ENCODE measurements at regions not wholly inside any gene's neighbourhood (a gene's known extent, or its start where the extent isn't known, plus 50 kb on each side); places are given as distances from the start of the nearest gene placed in this dataset.
"Not testable (repeated sequence)": the region's sequence is repeated elsewhere in the genome, so short reads cannot be mapped to it uniquely, and the experiment has no call there.

DNA sequence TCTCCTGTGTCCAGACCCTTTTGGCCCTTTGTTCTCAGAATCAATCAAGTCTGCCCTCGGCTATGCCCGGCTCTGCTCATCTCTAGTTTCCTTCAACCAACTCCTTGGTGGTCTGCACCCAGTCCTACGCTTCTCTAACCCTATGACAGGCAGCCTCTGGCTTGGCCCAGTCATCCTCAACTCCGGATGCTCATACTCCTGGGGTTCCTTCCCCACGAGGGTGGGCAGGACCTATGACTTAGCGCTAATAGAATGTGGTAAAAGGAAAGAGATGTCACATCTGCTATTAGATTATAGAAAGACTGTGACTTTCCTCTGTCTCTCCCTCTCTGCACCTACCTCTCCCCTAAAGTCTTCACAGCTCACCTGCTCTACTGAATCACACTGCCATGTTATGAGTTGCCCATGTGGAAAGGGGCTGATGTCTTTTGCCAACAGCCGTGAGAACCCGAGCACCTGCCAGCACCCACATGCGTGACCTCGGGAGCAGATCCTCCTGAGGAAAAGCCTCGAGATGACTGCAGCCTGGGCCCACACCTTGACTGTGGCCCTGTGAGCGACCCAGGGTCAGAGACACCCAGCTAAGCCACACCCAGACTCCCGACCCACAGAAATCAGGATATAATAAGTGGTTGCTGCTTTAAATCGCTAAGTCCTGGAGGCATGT is 334.9 kb downstream of the GADD45G start:
- DNase-seq, result no peak
- ATAC-seq, result no peak
- intact Hi-C loops (cut with DNase I), result loop anchor here (5.0 to 10.0 kb wide), 2 partner anchors 195 to 332 kb away; partner anchors contain the start of gene GADD45G (in 1 of the 2)

DNA sequence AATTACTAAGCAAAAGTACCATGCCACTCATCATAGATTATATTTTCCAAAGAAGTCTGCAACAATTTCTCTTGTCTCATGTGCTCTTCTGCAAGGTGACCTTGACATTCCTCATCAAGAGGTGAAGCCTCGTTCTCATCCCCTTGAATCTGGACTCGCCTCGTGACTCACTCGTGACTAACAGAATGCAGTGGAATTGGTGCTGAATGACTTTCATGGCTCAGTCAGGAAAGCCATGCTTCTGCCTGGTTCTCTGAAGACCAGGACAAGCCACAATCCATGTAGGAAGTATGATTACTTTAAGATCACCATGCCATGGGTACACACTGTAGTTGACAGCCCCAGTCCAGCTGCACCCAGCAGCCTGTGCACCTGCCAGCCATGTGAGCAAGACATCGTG is 335.8 kb downstream of the GADD45G start:
- ATAC-seq (no peak), DNase-seq (no peak)
- intact Hi-C loops (cut with DNase I), result no loop called here

GRCh38 chr9:89941875-89942274 is 337.1 kb downstream of the GADD45G start:
- intact Hi-C loops (cut with DNase I), result no loop called here
- ATAC-seq (peak; percentile 73 to 98), DNase-seq (no peak)

DNA sequence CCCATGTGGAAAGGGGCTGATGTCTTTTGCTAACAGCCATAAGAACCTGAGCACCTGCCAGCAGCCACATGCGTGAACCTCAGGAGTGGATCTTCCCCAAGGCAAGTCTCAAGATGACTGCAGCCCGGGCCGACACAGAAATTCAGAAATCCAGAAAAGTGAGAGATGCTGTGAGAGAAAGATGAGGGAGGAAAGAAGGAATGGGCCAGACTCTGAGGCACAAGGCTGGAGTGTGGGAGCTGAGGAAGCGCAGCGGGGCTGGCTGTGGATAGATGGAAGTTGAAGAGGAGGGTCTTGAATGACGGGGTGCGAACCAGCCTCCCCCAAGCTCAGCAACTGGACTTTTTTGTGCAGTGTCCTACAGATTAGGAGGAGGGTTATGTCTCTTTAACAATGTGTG is 337.8 kb downstream of the GADD45G start:
- intact Hi-C loops (cut with DNase I), result no loop called here
- ATAC-seq (no peak), DNase-seq (no peak)

GRCh38 chr9:89943309-89943708 is 338.5 kb downstream of the GADD45G start:
- intact Hi-C loops (cut with DNase I), result no loop called here
- no peak for DNase-seq
- no peak for ATAC-seq

GRCh38 chr9:89943728-89944127 is 338.9 kb downstream of the GADD45G start:
- no peak for DNase-seq
- intact Hi-C loops (cut with DNase I), result no loop called here
- no peak for ATAC-seq

- no peak for DNase-seq
- no peak for ATAC-seq
- intact Hi-C loops (cut with DNase I), result no loop called here
These were observed 340.3 kb downstream of the GADD45G start for GRCh38 chr9:89945133-89945532.

- DNase-seq (no peak), ATAC-seq (no peak)
- intact Hi-C loops (cut with DNase I), result no loop called here
These were observed 341.9 kb downstream of the GADD45G start for GRCh38 chr9:89946741-89947140.

DNA sequence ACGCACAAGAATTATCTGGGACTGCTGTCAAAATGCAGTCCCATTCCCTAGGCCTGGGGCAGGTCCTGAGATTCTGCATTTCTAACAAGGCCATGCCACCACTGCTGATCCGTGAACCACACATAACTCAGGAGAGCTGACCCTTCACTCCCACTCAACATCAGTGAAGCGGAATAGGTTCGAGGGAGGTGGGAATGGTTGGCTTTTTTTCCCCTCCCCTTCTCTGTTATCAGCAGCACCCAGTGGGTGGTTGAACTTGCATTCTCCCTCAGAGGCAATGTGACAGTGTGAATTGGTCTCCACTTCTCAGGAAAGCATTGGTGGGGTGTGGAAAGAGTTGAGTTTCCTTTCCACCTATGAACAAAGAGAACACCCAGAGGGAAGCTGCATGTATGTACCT is 344.3 kb downstream of the GADD45G start:
- intact Hi-C loops (cut with DNase I), result no loop called here
- ATAC-seq (no peak), DNase-seq (no peak)

GRCh38 chr9:89951675-89952074 is 346.9 kb downstream of the GADD45G start:
- ATAC-seq (no peak), DNase-seq (no peak)
- intact Hi-C loops (cut with DNase I), result no loop called here

DNA sequence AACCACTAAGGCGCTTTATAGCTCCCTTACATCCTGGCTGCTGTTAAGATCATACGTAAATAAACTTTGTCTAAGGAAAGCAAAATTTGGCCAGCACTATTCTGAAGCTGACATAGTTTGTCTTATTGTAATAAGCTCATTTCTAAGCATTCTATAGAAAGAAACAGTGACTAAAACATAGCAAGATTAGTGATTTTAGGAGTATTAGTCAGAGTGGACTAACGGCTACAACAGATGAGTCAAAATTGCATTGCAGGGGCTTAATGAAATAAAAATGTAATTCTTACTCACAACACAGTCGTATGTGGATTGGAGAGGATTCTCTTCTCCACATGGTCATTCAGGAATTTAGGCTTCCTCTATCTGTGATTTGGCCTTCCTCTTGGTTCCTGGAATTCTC is 347.6 kb downstream of the GADD45G start:
- DNase-seq, result no peak
- ATAC-seq, result no peak
- intact Hi-C loops (cut with DNase I), result no loop called here

- intact Hi-C loops (cut with DNase I); ATAC-seq; DNase-seq: not testable (repeated sequence)
These were observed 348.5 kb downstream of the GADD45G start for GRCh38 chr9:89953263-89953662.

DNA sequence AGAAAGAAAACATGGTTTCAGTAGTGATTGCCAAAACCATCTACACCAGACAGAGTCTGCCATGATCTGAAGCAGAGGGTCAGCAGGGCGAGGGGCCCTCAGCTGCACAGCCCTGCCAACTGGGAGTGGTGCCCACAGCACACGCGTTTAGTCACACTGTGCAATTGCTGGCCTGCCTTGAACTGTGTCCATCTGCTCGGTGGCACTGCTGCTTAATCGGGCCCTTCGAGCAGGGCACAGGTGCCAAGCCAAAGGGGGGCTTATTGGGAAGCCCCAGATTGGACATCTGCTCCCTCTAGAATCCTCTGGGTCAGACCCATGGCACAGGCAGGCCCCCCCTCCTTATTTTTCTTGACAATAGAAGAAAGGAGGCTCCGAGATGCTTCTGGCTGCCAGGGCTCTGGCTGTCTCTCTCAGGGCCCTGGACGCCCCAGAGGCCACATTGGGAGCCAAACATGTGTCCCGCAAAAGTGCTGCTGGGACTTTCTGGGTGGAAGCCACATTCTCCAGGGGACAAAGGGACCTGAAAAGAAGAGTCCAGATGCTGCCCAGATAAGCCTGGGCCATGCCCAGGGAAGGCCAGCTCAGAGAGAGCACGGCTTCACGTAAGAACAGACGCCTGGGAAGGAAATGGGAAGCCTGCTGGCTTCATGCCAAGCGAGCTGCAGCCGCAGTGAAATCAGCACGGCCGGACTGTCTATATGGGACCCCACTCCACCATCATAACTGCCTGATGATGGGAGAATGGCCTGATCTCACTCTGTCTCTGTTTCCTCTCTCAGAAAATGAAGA is 349.2 kb downstream of the GADD45G start:
- intact Hi-C loops (cut with DNase I), result no loop called here
- no peak for DNase-seq
- peak; percentile 60 to 76 for ATAC-seq

DNA sequence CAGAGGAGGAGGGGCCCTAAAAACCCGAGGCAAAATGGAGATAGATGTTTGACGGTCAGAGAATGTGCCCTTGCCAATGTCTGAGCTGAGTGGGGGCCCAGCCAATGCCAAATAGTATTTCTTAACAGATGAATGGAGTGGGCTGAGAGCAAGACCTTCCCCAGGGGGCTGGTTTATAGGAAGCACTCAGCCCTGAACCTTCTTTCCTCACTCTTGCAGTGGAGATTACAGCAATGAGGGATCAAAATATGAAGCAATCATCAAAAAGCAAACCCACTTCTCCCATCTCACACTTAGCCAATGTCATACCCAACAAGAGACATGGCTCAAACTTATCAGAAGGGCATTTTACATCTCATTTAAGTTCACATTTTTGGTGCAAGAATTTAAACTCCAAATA is 350.3 kb downstream of the GADD45G start:
- peak in 1 of 2 donors; percentile 86 for ATAC-seq
- intact Hi-C loops (cut with DNase I), result no loop called here

DNA sequence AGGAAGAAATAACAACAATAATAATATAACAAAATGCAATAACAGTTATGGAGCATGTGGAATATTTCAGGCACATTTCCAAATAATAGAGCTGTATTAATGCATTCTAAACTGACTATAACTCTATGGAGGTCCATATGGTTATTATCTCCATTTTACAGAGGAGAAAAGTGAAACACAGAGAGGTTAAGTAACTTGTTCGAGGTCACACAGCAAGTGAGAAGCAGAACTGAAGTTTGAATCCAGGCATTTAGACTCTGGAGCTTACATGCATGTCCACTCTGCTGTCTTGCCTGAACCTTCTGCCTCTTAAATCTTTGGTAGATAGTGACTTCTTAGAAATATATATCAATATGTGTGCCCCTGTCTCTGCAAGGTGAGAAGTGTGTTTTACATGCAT is 350.8 kb downstream of the GADD45G start:
- intact Hi-C loops (cut with DNase I), result no loop called here
- ATAC-seq (no peak), DNase-seq (no peak)

More for the DNA sequence above, 350.3 kb downstream of the GADD45G start:
- DNase-seq, result no peak

DNA sequence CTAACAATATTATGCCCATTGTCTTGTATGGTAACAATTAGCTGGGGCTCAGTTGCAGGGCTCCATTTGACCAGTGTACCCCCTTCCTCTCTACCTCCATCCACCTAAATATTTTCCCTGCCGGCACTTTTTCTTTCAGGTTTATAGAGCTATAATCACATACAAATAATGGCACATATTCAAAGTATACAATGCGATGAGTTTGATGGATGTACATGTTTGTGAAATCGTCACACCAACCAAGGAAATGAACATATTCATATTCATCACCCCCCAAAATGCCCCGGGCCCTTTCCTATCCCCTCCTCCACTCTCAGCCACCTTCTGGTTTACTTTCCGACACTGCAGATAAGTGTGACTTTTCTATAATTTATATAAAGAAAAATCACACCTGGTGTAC is 351.5 kb downstream of the GADD45G start:
- DNase-seq, result no peak
- intact Hi-C loops (cut with DNase I), result no loop called here
- ATAC-seq, result no peak

DNA sequence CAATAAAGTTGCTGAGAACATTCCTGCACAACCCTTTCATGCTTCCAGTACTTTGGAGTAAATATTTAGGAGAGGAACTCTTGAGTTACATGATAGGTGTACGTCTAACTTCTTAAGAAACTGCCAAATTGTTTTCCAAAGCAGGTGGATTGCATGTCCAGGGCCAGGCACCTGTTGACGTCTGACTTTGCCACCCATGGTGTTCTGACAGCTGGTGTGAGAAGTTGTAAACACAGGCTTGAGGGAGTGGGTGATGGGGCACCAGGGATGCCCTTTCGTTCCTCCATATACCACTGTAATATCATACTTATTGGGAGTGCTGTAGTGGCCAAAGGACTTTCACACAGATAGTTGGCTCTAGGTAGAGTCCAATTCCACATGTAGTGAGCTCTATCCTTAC is 352.1 kb downstream of the GADD45G start:
- DNase-seq (no peak), ATAC-seq (no peak)
- intact Hi-C loops (cut with DNase I), result no loop called here

DNA sequence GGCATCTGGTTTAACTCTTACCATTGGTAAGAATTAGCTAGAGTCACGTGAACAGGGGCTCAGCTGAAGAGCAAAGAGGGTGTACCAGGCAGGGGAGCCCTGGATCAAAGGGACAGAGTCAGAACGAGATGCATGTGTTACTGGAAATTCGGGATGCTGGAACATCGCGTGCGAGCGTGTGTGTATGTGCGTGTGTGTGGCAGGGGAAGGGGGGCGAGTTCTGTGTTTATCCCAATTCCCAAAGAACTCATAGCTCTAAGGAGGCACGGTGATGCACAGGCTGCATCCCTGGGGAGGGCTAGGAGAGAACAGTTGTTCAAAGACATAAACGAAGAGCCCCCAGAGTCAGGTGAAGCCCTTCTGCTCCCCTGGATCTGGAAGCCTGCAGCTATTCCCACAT is 353.3 kb downstream of the GADD45G start:
- ATAC-seq (no peak), DNase-seq (no peak)
- intact Hi-C loops (cut with DNase I), result no loop called here

- peak; percentile 23 to 51 for ATAC-seq
- intact Hi-C loops (cut with DNase I), result no loop called here
- DNase-seq, result no peak
These were observed 357.0 kb downstream of the GADD45G start for GRCh38 chr9:89961616-89962341.

GRCh38 chr9:89963280-89963679 is 358.5 kb downstream of the GADD45G start:
- no peak for DNase-seq
- intact Hi-C loops (cut with DNase I), result no loop called here

More at GRCh38 chr9:89963280-89963679, 358.5 kb downstream of the GADD45G start:
- no peak for ATAC-seq
